Activated CD8-positive, alpha-beta memory T cell treated with anti-CD3 and anti-CD28 coated beads, Interleukin-2, amount 50 U/mL, for 48 hours (primary cell): ENCODE measurements at regions not wholly inside any gene's neighbourhood (a gene's known extent, or its start where the extent isn't known, plus 50 kb on each side); places are given as distances from the start of the nearest gene placed in this dataset.

Source experiments
- DNase-seq: peaks from one replicate; pipeline ENCODE4 v3.0.0-alpha.2; 2020

GRCh38 chr2:136238286-136239078, 120.5 kb upstream of the CXCR4 start:
- peak; percentile 68 for DNase-seq

- no peak for DNase-seq
Observed at GRCh38 chr2:136236019-136236418, 118.1 kb upstream of the CXCR4 start.

GRCh38 chr2:136235546-136235945, 117.6 kb upstream of the CXCR4 start:
- no peak for DNase-seq

GRCh38 chr2:136234261-136234660, 116.3 kb upstream of the CXCR4 start:
- DNase-seq, result no peak

GRCh38 chr2:136233298-136233697, 115.3 kb upstream of the CXCR4 start:
- no peak for DNase-seq

GRCh38 chr2:136232456-136233172, 114.7 kb upstream of the CXCR4 start:
- no peak for DNase-seq

- DNase-seq, result no peak
Observed at GRCh38 chr2:136230464-136230863, 112.5 kb upstream of the CXCR4 start.

- DNase-seq, result no peak
Observed at GRCh38 chr2:136226903-136227302, 109.0 kb upstream of the CXCR4 start.

- no peak for DNase-seq
Observed at GRCh38 chr2:136225950-136226835, 108.2 kb upstream of the CXCR4 start.

- no peak for DNase-seq
Observed at GRCh38 chr2:136223274-136223673, 105.3 kb upstream of the CXCR4 start.

GRCh38 chr2:136222862-136223261, 104.9 kb upstream of the CXCR4 start:
- DNase-seq, result no peak

GRCh38 chr2:136221026-136221425, 103.1 kb upstream of the CXCR4 start:
- DNase-seq, result no peak

GRCh38 chr2:136219963-136220362, 102.0 kb upstream of the CXCR4 start:
- no peak for DNase-seq

- no peak for DNase-seq
Observed at GRCh38 chr2:136219341-136219740, 101.4 kb upstream of the CXCR4 start.

GRCh38 chr2:136217996-136218395, 100.0 kb upstream of the CXCR4 start:
- DNase-seq, result no peak

- DNase-seq, result no peak
Observed at GRCh38 chr2:136215908-136216472, 98.0 kb upstream of the CXCR4 start.

GRCh38 chr2:136215449-136215848, 97.5 kb upstream of the CXCR4 start:
- DNase-seq, result no peak

GRCh38 chr2:136214307-136215200, 96.6 kb upstream of the CXCR4 start:
- DNase-seq, result no peak

- DNase-seq, result no peak
Observed at GRCh38 chr2:136213836-136214235, 95.9 kb upstream of the CXCR4 start.

- DNase-seq, result no peak
Observed at GRCh38 chr2:136212426-136213378, 94.8 kb upstream of the CXCR4 start.

GRCh38 chr2:136211701-136212100, 93.8 kb upstream of the CXCR4 start:
- DNase-seq, result no peak
